MM.1S (cell line): ENCODE measurements at regions not wholly inside any gene's neighbourhood (a gene's known extent, or its start where the extent isn't known, plus 50 kb on each side); places are given as distances from the start of the nearest gene placed in this dataset.
"Not testable (repeated sequence)": the region's sequence is repeated elsewhere in the genome, so short reads cannot be mapped to it uniquely, and the experiment has no call there.

ENCODE experiments used
- EZH2 ChIP-seq: fragments of 300-600 bp; sonication (generic); optimal IDR thresholded peaks from 2 replicates; pipeline ENCODE3; 2017; ENCODE audit warnings: low read depth, mild to moderate bottlenecking, antibody characterized with exemption, low read length, mixed read lengths
- TF ChIP-seq, protein P1 (sequence below): fragments of 300-600 bp; sonication (generic); IDR thresholded peaks from 2 replicates; pipeline ENCODE4 v1.5.1; 2016; ENCODE audit warnings: antibody characterized with exemption, low read length, mixed read lengths

GRCh38 chr7:32205298-32205824 is 135.2 kb upstream of the PDE1C start:
- TF ChIP-seq, protein P1, sequence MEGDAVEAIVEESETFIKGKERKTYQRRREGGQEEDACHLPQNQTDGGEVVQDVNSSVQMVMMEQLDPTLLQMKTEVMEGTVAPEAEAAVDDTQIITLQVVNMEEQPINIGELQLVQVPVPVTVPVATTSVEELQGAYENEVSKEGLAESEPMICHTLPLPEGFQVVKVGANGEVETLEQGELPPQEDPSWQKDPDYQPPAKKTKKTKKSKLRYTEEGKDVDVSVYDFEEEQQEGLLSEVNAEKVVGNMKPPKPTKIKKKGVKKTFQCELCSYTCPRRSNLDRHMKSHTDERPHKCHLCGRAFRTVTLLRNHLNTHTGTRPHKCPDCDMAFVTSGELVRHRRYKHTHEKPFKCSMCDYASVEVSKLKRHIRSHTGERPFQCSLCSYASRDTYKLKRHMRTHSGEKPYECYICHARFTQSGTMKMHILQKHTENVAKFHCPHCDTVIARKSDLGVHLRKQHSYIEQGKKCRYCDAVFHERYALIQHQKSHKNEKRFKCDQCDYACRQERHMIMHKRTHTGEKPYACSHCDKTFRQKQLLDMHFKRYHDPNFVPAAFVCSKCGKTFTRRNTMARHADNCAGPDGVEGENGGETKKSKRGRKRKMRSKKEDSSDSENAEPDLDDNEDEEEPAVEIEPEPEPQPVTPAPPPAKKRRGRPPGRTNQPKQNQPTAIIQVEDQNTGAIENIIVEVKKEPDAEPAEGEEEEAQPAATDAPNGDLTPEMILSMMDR, result not testable (repeated sequence)
- not testable (repeated sequence) for TF ChIP-seq EZH2
